ENCODE measurements at regions not wholly inside any gene's neighbourhood (a gene's known extent, or its start where the extent isn't known, plus 50 kb on each side); places are given as distances from the start of the nearest gene placed in this dataset.

- no peak for DNase-seq
These were observed 467.6 kb downstream of the RWDD3 start for GRCh38 chr1:95701450-95702173.

GRCh38 chr1:95703046-95703445, 469.0 kb downstream of the RWDD3 start:
- intact Hi-C loops (cut with DNase I) = no loop called here
- DNase-seq = no peak

More at GRCh38 chr1:95701450-95702173, 467.6 kb downstream of the RWDD3 start:
- intact Hi-C loops (cut with DNase I) = no loop called here

GRCh38 chr1:95716097-95716496, 482.1 kb downstream of the RWDD3 start:
- DNase-seq = no peak
- intact Hi-C loops (cut with DNase I) = no loop called here

GRCh38 chr1:95716550-95716949, 482.5 kb downstream of the RWDD3 start:
- intact Hi-C loops (cut with DNase I) = no loop called here
- DNase-seq = no peak

GRCh38 chr1:95723346-95723745, 489.3 kb downstream of the RWDD3 start:
- intact Hi-C loops (cut with DNase I) = no loop called here

GRCh38 chr1:95728841-95729240, 494.8 kb downstream of the RWDD3 start:
- no peak for DNase-seq
- intact Hi-C loops (cut with DNase I) = no loop called here

More at GRCh38 chr1:95723346-95723745, 489.3 kb downstream of the RWDD3 start:
- no peak for DNase-seq

GRCh38 chr1:95730986-95731385, 497.0 kb downstream of the RWDD3 start:
- no peak for DNase-seq
- intact Hi-C loops (cut with DNase I) = no loop called here

- no peak for DNase-seq
- intact Hi-C loops (cut with DNase I) = no loop called here
These were observed 497.5 kb downstream of the RWDD3 start for GRCh38 chr1:95731466-95731865.

GRCh38 chr1:95733031-95733430, 499.0 kb downstream of the RWDD3 start:
- DNase-seq = no peak
- intact Hi-C loops (cut with DNase I) = no loop called here

GRCh38 chr1:95733671-95734070, 499.7 kb downstream of the RWDD3 start:
- DNase-seq = no peak
- intact Hi-C loops (cut with DNase I) = no loop called here

GRCh38 chr1:95734560-95734959, 500.6 kb downstream of the RWDD3 start:
- no peak for DNase-seq
- intact Hi-C loops (cut with DNase I) = no loop called here

GRCh38 chr1:95742591-95743089, 508.6 kb downstream of the RWDD3 start:
- no peak for DNase-seq
- intact Hi-C loops (cut with DNase I) = no loop called here

- DNase-seq = no peak
- intact Hi-C loops (cut with DNase I) = no loop called here
These were observed 510.7 kb downstream of the RWDD3 start for GRCh38 chr1:95744731-95745130.

GRCh38 chr1:95752515-95753381, 518.7 kb downstream of the RWDD3 start:
- intact Hi-C loops (cut with DNase I) = no loop called here
- DNase-seq = no peak

- no peak for DNase-seq
- intact Hi-C loops (cut with DNase I) = no loop called here
These were observed 519.5 kb downstream of the RWDD3 start for GRCh38 chr1:95753382-95754016.

- no peak for DNase-seq
- intact Hi-C loops (cut with DNase I) = no loop called here
These were observed 520.4 kb downstream of the RWDD3 start for GRCh38 chr1:95754412-95754811.

GRCh38 chr1:95766036-95766435, 532.0 kb downstream of the RWDD3 start:
- intact Hi-C loops (cut with DNase I) = no loop called here
- DNase-seq = no peak

GRCh38 chr1:95770581-95770980, 536.6 kb downstream of the RWDD3 start:
- intact Hi-C loops (cut with DNase I) = no loop called here
- DNase-seq = no peak

GRCh38 chr1:95778217-95778616, 544.2 kb downstream of the RWDD3 start:
- DNase-seq = no peak
- intact Hi-C loops (cut with DNase I) = no loop called here

GRCh38 chr1:95780836-95781235, 546.8 kb downstream of the RWDD3 start:
- intact Hi-C loops (cut with DNase I) = no loop called here
- DNase-seq = no peak

Measured in head of caudate nucleus (tissue), 42 donors.